ENCODE measurements at regions not wholly inside any gene's neighbourhood (a gene's known extent, or its start where the extent isn't known, plus 50 kb on each side); places are given as distances from the start of the nearest gene placed in this dataset.

DNA sequence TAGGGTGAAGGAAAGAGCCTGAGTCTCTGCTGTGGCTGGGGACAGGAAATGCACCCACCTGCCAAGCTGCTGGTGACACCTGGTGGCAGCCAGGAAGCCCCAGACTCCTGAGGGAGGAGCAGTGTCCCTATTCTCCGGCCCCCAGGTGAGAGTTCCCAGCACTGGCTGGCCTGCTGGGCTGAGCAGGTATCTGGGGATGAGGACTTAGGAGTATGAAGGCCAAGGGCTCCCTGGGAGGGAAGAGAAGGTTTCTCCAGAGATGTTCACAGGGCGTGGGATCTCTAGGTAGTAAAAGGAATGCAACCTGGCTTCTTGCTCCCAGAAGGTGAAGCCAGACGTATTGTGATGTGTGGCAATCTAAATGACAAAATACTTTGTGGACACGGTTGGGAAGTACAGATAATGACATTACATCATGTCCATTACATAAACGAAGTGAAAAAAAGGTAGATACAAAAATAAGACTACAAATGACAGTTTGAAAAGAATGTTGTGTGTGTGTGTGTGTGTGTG is 75.8 kb upstream of the SLC1A4 start:
- TF ChIP-seq, protein P1, sequence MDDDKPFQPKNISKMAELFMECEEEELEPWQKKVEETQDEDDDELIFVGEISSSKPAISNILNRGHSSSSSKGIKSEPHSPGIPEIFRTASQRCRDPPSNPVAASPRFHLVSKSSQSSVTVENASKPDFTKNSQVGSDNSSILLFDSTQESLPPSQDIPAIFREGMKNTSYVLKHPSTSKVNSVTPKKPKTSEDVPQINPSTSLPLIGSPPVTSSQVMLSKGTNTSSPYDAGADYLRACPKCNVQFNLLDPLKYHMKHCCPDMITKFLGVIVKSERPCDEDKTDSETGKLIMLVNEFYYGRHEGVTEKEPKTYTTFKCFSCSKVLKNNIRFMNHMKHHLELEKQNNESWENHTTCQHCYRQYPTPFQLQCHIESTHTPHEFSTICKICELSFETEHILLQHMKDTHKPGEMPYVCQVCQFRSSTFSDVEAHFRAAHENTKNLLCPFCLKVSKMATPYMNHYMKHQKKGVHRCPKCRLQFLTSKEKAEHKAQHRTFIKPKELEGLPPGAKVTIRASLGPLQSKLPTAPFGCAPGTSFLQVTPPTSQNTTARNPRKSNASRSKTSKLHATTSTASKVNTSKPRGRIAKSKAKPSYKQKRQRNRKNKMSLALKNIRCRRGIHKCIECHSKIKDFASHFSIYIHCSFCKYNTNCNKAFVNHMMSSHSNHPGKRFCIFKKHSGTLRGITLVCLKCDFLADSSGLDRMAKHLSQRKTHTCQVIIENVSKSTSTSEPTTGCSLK (tag by site-specific recombination; IDR thresholded peaks at IDR 0.05), result no peak
- TF ChIP-seq, protein P2, sequence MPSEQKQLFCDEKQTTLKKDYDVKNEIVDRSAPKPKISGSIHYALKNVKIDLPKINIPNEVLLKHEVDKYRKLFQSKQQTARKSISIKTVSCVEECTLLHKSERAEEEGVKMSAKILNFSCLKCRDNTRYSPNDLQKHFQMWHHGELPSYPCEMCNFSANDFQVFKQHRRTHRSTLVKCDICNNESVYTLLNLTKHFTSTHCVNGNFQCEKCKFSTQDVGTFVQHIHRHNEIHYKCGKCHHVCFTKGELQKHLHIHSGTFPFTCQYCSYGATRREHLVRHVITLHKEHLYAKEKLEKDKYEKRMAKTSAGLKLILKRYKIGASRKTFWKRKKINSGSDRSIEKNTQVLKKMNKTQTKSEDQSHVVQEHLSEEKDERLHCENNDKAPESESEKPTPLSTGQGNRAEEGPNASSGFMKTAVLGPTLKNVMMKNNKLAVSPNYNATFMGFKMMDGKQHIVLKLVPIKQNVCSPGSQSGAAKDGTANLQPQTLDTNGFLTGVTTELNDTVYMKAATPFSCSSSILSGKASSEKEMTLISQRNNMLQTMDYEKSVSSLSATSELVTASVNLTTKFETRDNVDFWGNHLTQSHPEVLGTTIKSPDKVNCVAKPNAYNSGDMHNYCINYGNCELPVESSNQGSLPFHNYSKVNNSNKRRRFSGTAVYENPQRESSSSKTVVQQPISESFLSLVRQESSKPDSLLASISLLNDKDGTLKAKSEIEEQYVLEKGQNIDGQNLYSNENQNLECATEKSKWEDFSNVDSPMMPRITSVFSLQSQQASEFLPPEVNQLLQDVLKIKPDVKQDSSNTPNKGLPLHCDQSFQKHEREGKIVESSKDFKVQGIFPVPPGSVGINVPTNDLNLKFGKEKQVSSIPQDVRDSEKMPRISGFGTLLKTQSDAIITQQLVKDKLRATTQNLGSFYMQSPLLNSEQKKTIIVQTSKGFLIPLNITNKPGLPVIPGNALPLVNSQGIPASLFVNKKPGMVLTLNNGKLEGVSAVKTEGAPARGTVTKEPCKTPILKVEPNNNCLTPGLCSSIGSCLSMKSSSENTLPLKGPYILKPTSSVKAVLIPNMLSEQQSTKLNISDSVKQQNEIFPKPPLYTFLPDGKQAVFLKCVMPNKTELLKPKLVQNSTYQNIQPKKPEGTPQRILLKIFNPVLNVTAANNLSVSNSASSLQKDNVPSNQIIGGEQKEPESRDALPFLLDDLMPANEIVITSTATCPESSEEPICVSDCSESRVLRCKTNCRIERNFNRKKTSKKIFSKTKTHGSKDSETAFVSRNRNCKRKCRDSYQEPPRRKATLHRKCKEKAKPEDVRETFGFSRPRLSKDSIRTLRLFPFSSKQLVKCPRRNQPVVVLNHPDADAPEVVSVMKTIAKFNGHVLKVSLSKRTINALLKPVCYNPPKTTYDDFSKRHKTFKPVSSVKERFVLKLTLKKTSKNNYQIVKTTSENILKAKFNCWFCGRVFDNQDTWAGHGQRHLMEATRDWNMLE (tag by site-specific recombination; conservative IDR thresholded peaks at IDR 0.05; ENCODE audit: low read depth), result no peak
- TF ChIP-seq, protein P3, sequence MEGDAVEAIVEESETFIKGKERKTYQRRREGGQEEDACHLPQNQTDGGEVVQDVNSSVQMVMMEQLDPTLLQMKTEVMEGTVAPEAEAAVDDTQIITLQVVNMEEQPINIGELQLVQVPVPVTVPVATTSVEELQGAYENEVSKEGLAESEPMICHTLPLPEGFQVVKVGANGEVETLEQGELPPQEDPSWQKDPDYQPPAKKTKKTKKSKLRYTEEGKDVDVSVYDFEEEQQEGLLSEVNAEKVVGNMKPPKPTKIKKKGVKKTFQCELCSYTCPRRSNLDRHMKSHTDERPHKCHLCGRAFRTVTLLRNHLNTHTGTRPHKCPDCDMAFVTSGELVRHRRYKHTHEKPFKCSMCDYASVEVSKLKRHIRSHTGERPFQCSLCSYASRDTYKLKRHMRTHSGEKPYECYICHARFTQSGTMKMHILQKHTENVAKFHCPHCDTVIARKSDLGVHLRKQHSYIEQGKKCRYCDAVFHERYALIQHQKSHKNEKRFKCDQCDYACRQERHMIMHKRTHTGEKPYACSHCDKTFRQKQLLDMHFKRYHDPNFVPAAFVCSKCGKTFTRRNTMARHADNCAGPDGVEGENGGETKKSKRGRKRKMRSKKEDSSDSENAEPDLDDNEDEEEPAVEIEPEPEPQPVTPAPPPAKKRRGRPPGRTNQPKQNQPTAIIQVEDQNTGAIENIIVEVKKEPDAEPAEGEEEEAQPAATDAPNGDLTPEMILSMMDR (tag by site-specific recombination; IDR thresholded peaks at IDR 0.05), result peak; percentile 65
- TF ChIP-seq ZNF121 (tag by site-specific recombination; IDR thresholded peaks at IDR 0.05), result no peak

Data from HEK293 (cell line).